ENCODE measurements at regions not wholly inside any gene's neighbourhood (a gene's known extent, or its start where the extent isn't known, plus 50 kb on each side); places are given as distances from the start of the nearest gene placed in this dataset.

DNA sequence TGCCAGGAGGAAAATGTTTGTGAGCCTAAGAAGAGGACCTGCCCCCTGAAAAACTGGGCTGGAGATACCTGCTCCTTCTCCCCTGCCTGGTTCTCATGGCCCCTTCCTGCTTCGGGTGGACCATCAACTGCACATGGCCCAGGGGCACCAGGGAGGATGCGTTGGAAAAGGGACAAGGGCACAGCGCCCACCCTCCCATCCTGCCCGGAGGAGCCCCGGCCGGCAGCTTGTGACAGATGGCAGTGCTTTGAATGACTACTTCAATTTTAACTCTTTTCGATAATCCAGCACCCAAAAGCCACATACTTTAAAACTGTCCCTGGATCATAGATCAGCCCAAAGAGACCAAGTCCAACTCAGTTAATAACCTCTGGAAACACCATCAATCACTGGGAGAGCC, 135.8 kb upstream of the NECTIN1 start:
- WGBS, 2 donors = 78 to 86% methylated on average over 7 of the region's 7 CpGs
- TF ChIP-seq, protein P1, sequence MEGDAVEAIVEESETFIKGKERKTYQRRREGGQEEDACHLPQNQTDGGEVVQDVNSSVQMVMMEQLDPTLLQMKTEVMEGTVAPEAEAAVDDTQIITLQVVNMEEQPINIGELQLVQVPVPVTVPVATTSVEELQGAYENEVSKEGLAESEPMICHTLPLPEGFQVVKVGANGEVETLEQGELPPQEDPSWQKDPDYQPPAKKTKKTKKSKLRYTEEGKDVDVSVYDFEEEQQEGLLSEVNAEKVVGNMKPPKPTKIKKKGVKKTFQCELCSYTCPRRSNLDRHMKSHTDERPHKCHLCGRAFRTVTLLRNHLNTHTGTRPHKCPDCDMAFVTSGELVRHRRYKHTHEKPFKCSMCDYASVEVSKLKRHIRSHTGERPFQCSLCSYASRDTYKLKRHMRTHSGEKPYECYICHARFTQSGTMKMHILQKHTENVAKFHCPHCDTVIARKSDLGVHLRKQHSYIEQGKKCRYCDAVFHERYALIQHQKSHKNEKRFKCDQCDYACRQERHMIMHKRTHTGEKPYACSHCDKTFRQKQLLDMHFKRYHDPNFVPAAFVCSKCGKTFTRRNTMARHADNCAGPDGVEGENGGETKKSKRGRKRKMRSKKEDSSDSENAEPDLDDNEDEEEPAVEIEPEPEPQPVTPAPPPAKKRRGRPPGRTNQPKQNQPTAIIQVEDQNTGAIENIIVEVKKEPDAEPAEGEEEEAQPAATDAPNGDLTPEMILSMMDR (IDR thresholded peaks at IDR 0.05; ENCODE audit: control extremely low read depth, extremely low read depth) = no peak
- DNase-seq = no peak
- H3K9ac ChIP-seq (ENCODE audit: insufficient read depth in 1 of 2, low read length in 2 of 2) = no peak overlapping the region
- no peaks in the 10 kb centered on the region for H3K36me3 ChIP-seq (ENCODE audit: control insufficient read depth in 4 of 4, insufficient read depth in 4 of 4, low read length in 4 of 4)
- H3K4me1 ChIP-seq (ENCODE audit: control insufficient read depth in 5 of 5, insufficient read depth in 5 of 5, low read length in 5 of 5) = no peaks in the 10 kb centered on the region
- no peak overlapping the region for H3K4me3 ChIP-seq
- no peak for ATAC-seq (ENCODE audit: insufficient read depth, low FRiP score)
- H3K9me3 ChIP-seq (ENCODE audit: control insufficient read depth in 4 of 4, insufficient read depth in 3 of 4, low read length in 3 of 4) = peaks cover 0 to 2% (median 0%) of the 10 kb centered on the region in 4 donors
- no peak overlapping the region for H3K27ac ChIP-seq (ENCODE audit: low read depth in 1 of 2, low read length in 1 of 2)
- H3K27me3 ChIP-seq (ENCODE audit: control insufficient read depth in 3 of 3, insufficient read depth in 3 of 3, low read length in 2 of 3) = no peaks in the 10 kb centered on the region

DNA sequence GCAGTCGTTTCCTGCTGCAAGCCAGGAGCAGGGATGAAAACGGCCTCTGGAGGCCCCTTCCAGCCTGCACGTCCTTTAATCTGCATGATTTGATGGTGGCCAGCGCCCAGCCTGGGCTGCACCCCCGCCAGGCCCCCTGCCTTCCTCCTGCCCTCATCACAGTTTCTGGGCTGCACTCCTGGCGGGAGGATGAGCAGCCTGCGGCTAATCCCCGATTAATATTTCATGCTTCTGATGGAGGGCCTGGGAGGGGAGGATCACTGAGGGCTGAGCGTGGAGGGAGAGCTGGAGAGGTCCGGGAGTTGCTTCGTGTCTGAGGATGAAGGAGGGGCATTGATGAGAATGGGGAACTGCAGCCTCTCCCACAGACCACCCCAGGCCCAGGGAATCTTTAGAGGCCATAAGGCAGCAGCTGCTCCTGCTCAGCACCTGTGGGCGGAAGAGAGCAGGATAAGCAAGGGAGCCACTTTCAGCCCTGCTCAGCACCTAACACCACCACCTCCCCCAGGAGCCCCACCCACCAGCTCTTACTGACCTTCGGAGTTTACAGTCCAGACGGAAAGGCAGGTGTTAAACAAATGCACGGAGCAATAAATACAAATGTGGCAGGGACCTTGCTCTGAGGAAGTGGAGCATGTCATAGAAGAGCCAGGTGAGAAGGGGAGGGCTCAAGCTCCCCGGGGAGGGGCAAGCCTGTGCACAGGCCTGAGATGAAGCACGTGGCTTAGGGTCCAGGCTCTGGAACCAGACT, 135.0 kb upstream of the NECTIN1 start:
- no peak for ATAC-seq (ENCODE audit: insufficient read depth, low FRiP score)
- TF ChIP-seq, protein P1 (IDR thresholded peaks at IDR 0.05; ENCODE audit: control extremely low read depth, extremely low read depth) = no peak
- H3K9me3 ChIP-seq (ENCODE audit: control insufficient read depth in 4 of 4, insufficient read depth in 3 of 4, low read length in 3 of 4) = peaks cover 0 to 2% (median 0%) of the 10 kb centered on the region in 4 donors
- H3K4me1 ChIP-seq (ENCODE audit: control insufficient read depth in 5 of 5, insufficient read depth in 5 of 5, low read length in 5 of 5) = no peaks in the 10 kb centered on the region
- H3K27ac ChIP-seq (ENCODE audit: low read depth in 1 of 2, low read length in 1 of 2) = no peak overlapping the region
- no peak overlapping the region for H3K9ac ChIP-seq (ENCODE audit: insufficient read depth in 1 of 2, low read length in 2 of 2)
- no peak overlapping the region for H3K4me3 ChIP-seq
- 48 to 49% methylated on average over 17 of the region's 17 CpGs for WGBS, 2 donors
- no peaks in the 10 kb centered on the region for H3K27me3 ChIP-seq (ENCODE audit: control insufficient read depth in 3 of 3, insufficient read depth in 3 of 3, low read length in 2 of 3)
- DNase-seq = no peak
- no peaks in the 10 kb centered on the region for H3K36me3 ChIP-seq (ENCODE audit: control insufficient read depth in 4 of 4, insufficient read depth in 4 of 4, low read length in 4 of 4)

DNA sequence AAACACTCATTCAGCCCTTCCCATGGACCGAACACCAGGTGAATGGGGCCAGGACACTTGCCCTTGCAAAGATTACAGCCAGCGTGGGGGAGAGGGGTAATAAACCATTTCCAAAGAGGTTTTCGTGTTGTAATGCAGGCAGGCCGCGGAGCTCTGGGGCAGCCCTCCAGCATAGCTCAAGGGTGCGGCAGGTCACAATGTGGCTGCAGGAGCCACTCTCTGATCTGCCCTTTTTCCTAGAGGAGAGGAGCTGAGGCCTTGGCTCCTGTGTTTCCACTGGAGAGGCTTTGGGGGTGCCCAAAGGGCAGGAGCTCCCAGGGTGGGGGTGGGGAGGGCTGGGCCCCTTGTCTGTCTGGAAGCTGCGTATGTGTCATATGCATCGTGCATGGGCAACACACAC, 134.2 kb upstream of the NECTIN1 start:
- no peaks in the 10 kb centered on the region for H3K4me1 ChIP-seq (ENCODE audit: control insufficient read depth in 5 of 5, insufficient read depth in 5 of 5, low read length in 5 of 5)
- no peak for DNase-seq
- peaks cover 0 to 2% (median 0%) of the 10 kb centered on the region in 4 donors for H3K9me3 ChIP-seq (ENCODE audit: control insufficient read depth in 4 of 4, insufficient read depth in 3 of 4, low read length in 3 of 4)
- ATAC-seq (ENCODE audit: insufficient read depth, low FRiP score) = no peak
- no peak overlapping the region for H3K9ac ChIP-seq (ENCODE audit: insufficient read depth in 1 of 2, low read length in 2 of 2)
- WGBS, 2 donors = 87 to 92% methylated on average over 8 of the region's 8 CpGs
- no peak overlapping the region for H3K4me3 ChIP-seq
- H3K27ac ChIP-seq (ENCODE audit: low read depth in 1 of 2, low read length in 1 of 2) = no peak overlapping the region
- H3K27me3 ChIP-seq (ENCODE audit: control insufficient read depth in 3 of 3, insufficient read depth in 3 of 3, low read length in 2 of 3) = peaks cover 0 to 4% (median 3%) of the 10 kb centered on the region in 3 donors
- TF ChIP-seq, protein P1 (IDR thresholded peaks at IDR 0.05; ENCODE audit: control extremely low read depth, extremely low read depth) = no peak
- no peaks in the 10 kb centered on the region for H3K36me3 ChIP-seq (ENCODE audit: control insufficient read depth in 4 of 4, insufficient read depth in 4 of 4, low read length in 4 of 4)

All from lung (tissue), 11 donors.